ENCODE measurements at regions not wholly inside any gene's neighbourhood (a gene's known extent, or its start where the extent isn't known, plus 50 kb on each side); places are given as distances from the start of the nearest gene placed in this dataset.

GRCh38 chr19:33879818-33880575 lies 83.3 kb downstream of the KCTD15 start:
- Histone ChIP-seq H3K9me3 (ENCODE audit: control insufficient read depth, low read length) (no peaks in the 10 kb centered on the region), H3K36me3 (ENCODE audit: control insufficient read depth, insufficient read depth, low read length) (no peaks in the 10 kb centered on the region), H3K9ac (ENCODE audit: low read length) (no peak overlapping the region), H3K4me1 (ENCODE audit: control insufficient read depth, insufficient read depth, low read length) (peaks cover 8% of the 10 kb centered on the region), H3K4me3 (ENCODE audit: low read length) (no peak overlapping the region), H3K27me3 (ENCODE audit: control insufficient read depth, insufficient read depth, low read length) (no peaks in the 10 kb centered on the region)

DNA sequence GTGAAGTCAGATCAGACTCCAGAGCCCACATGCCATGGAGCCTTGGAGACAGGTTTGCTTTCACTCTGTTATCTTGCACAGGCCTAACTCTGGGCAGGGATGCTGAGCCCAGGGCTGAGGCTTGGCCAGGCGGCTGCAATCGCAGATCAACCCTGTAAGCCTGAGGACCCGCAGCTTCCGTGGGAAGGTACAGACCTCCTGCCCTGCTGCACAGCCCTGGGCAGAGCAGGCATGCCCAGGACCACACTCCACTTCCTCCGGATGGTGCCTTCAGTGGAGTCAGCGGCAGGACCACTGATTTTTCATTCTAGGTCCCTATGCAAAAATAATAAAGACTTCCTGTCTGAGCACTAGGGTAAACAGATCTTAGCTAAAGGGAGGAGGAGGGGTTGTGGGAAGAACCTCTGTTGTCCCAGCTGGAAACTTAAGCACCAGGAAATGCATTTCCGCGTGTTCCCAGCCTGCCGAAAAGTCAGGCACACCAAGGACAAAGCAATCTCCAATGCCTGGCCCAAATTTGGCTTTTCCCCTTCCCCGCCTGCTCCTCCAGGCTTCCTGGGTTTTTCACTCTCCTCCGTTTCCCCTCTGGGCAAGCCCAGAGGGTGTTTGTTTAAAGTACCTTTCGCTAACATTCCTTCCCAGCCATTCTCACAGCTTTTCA lies 87.3 kb downstream of the KCTD15 start:
- Histone ChIP-seq H3K27me3 (ENCODE audit: control insufficient read depth, insufficient read depth, low read length) (no peaks in the 10 kb centered on the region), H3K4me1 (ENCODE audit: control insufficient read depth, insufficient read depth, low read length) (peaks cover 8% of the 10 kb centered on the region), H3K9ac (ENCODE audit: low read length) (no peak overlapping the region), H3K9me3 (ENCODE audit: control insufficient read depth, low read length) (no peaks in the 10 kb centered on the region), H3K4me3 (ENCODE audit: low read length) (no peak overlapping the region), H3K36me3 (ENCODE audit: control insufficient read depth, insufficient read depth, low read length) (no peaks in the 10 kb centered on the region)

GRCh38 chr19:33885236-33885635 lies 88.6 kb downstream of the KCTD15 start:
- no peaks in the 10 kb centered on the region for H3K9me3 ChIP-seq (ENCODE audit: control insufficient read depth, low read length)

DNA sequence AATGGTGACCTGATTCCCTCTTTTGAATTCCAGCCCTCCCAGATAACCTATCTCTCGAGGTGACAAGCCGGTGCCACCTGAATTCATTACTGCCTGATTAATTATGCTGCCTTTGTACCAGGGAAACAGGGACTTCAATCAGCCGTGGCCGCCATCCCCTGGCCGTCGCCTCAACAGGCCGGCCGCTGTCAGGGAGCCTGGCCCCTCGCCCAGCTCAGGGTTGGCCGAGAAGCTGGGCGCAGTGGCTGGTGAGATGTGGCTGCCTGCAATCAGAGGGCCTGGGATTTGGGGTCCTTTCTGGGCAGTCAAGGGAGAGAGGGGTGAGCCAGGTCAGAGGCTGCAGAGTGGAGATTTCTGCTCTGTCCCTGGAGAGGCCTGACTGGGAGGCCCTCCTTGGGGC lies 91.2 kb downstream of the KCTD15 start:
- no peaks in the 10 kb centered on the region for H3K9me3 ChIP-seq (ENCODE audit: control insufficient read depth, low read length)
- no peaks in the 10 kb centered on the region for H3K36me3 ChIP-seq (ENCODE audit: control insufficient read depth, insufficient read depth, low read length)
- no peaks in the 10 kb centered on the region for H3K27me3 ChIP-seq (ENCODE audit: control insufficient read depth, insufficient read depth, low read length)
- H3K4me1 ChIP-seq (ENCODE audit: control insufficient read depth, insufficient read depth, low read length), result peaks cover 8% of the 10 kb centered on the region
- H3K4me3 ChIP-seq (ENCODE audit: low read length), result no peak overlapping the region
- no peak overlapping the region for H3K9ac ChIP-seq (ENCODE audit: low read length)

More at GRCh38 chr19:33885236-33885635, 88.6 kb downstream of the KCTD15 start:
- Histone ChIP-seq H3K9ac (ENCODE audit: low read length) (no peak overlapping the region), H3K27me3 (ENCODE audit: control insufficient read depth, insufficient read depth, low read length) (no peaks in the 10 kb centered on the region), H3K4me1 (ENCODE audit: control insufficient read depth, insufficient read depth, low read length) (peaks cover 8% of the 10 kb centered on the region), H3K36me3 (ENCODE audit: control insufficient read depth, insufficient read depth, low read length) (no peaks in the 10 kb centered on the region), H3K4me3 (ENCODE audit: low read length) (no peak overlapping the region)

- H3K9me3 ChIP-seq (ENCODE audit: control insufficient read depth, low read length), result no peaks in the 10 kb centered on the region
- H3K9ac ChIP-seq (ENCODE audit: low read length), result no peak overlapping the region
- no peaks in the 10 kb centered on the region for H3K27me3 ChIP-seq (ENCODE audit: control insufficient read depth, insufficient read depth, low read length)
- peaks cover 8% of the 10 kb centered on the region for H3K4me1 ChIP-seq (ENCODE audit: control insufficient read depth, insufficient read depth, low read length)
- no peaks in the 10 kb centered on the region for H3K36me3 ChIP-seq (ENCODE audit: control insufficient read depth, insufficient read depth, low read length)
- no peak overlapping the region for H3K4me3 ChIP-seq (ENCODE audit: low read length)
Measured at GRCh38 chr19:33888665-33889064, 92.0 kb downstream of the KCTD15 start.

DNA sequence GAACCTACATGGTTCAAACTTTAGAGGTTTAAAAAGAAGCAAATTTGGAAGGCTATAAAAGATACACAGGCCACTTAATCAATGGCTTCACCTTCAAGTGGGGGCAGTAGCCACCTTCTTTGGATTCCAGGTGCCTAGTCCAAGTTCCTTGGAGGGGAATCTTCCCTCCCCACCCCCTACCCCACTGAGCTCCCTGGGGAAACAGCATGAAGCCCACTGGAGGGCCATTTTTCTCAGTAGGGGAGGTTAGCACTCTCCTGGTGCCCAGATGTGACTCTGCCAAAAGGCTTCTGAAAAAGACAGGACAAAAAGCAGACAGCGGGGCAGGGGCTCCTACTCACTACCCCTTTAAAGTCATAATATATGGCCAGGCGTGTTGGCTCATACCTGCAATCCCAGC lies 93.9 kb downstream of the KCTD15 start:
- no peak overlapping the region for H3K4me3 ChIP-seq (ENCODE audit: low read length)
- no peaks in the 10 kb centered on the region for H3K36me3 ChIP-seq (ENCODE audit: control insufficient read depth, insufficient read depth, low read length)
- no peak overlapping the region for H3K9ac ChIP-seq (ENCODE audit: low read length)
- H3K27me3 ChIP-seq (ENCODE audit: control insufficient read depth, insufficient read depth, low read length), result no peaks in the 10 kb centered on the region
- H3K4me1 ChIP-seq (ENCODE audit: control insufficient read depth, insufficient read depth, low read length), result no peaks in the 10 kb centered on the region
- no peaks in the 10 kb centered on the region for H3K9me3 ChIP-seq (ENCODE audit: control insufficient read depth, low read length)

GRCh38 chr19:33891773-33892172 lies 95.1 kb downstream of the KCTD15 start:
- no peaks in the 10 kb centered on the region for H3K27me3 ChIP-seq (ENCODE audit: control insufficient read depth, insufficient read depth, low read length)

GRCh38 chr19:33894787-33895186 lies 98.1 kb downstream of the KCTD15 start:
- Histone ChIP-seq H3K4me1 (ENCODE audit: control insufficient read depth, insufficient read depth, low read length) (no peaks in the 10 kb centered on the region), H3K9ac (ENCODE audit: low read length) (no peak overlapping the region), H3K9me3 (ENCODE audit: control insufficient read depth, low read length) (peaks cover 6% of the 10 kb centered on the region)

More at GRCh38 chr19:33891773-33892172, 95.1 kb downstream of the KCTD15 start:
- Histone ChIP-seq H3K9me3 (ENCODE audit: control insufficient read depth, low read length) (no peaks in the 10 kb centered on the region), H3K4me1 (ENCODE audit: control insufficient read depth, insufficient read depth, low read length) (no peaks in the 10 kb centered on the region), H3K9ac (ENCODE audit: low read length) (no peak overlapping the region), H3K4me3 (ENCODE audit: low read length) (no peak overlapping the region), H3K36me3 (ENCODE audit: control insufficient read depth, insufficient read depth, low read length) (no peaks in the 10 kb centered on the region)

DNA sequence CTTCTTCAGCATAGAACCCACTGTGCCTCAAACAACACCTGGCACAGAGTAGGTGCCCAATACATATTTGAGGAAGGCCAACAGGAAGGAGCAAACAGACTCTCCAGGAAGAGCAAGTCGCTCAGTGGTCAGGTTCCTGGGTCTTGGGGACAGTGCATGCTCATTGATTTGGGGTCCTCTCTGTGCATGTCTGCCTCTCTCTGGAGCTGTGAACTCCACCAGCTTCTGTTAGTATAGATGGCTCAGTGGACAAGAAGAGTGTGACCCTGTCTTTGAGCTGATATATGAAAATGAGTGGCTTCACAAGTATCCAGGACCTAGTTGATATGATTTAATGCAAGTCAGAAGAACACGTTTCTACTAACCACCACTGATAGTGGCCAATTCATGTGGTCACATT lies 98.7 kb downstream of the KCTD15 start:
- Histone ChIP-seq H3K36me3 (ENCODE audit: control insufficient read depth, insufficient read depth, low read length) (no peaks in the 10 kb centered on the region), H3K9me3 (ENCODE audit: control insufficient read depth, low read length) (peaks cover 6% of the 10 kb centered on the region), H3K27me3 (ENCODE audit: control insufficient read depth, insufficient read depth, low read length) (no peaks in the 10 kb centered on the region), H3K4me1 (ENCODE audit: control insufficient read depth, insufficient read depth, low read length) (no peaks in the 10 kb centered on the region), H3K9ac (ENCODE audit: low read length) (no peak overlapping the region), H3K4me3 (ENCODE audit: low read length) (no peak overlapping the region)

More at GRCh38 chr19:33894787-33895186, 98.1 kb downstream of the KCTD15 start:
- Histone ChIP-seq H3K27me3 (ENCODE audit: control insufficient read depth, insufficient read depth, low read length) (no peaks in the 10 kb centered on the region), H3K36me3 (ENCODE audit: control insufficient read depth, insufficient read depth, low read length) (no peaks in the 10 kb centered on the region), H3K4me3 (ENCODE audit: low read length) (no peak overlapping the region)

DNA sequence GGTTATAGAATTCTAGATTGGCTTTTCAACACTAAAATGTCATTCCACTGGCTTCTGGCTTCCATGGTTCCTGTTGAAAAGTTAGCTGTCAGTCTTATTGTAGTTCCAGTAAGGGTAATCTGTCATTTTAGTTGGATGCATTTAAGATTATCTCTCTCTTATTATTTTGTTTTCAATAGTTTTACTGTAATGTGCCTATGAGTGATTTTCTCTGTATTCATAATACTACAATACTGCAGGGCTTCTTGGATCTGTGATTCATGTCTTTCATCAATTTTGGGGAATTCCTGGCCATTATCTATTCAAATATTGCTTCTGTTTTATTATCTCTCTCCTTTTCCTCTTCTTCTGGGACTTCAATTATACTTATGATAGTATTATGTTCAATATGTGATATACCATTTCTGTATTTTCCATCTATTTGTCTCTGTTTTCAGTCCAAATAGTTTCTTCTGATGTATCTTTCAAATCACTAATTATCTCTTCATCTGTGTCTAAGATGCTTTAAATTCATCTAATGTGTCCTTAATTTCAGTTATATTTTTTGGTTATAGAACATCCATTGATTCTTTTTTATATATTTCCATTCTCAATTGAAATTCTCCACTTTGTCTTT lies 101.5 kb downstream of the KCTD15 start:
- H3K4me1 ChIP-seq (ENCODE audit: control insufficient read depth, insufficient read depth, low read length), result no peaks in the 10 kb centered on the region

GRCh38 chr19:33900817-33901216 lies 104.1 kb downstream of the KCTD15 start:
- peaks cover 6% of the 10 kb centered on the region for H3K9me3 ChIP-seq (ENCODE audit: control insufficient read depth, low read length)
- H3K4me1 ChIP-seq (ENCODE audit: control insufficient read depth, insufficient read depth, low read length), result peaks cover 13% of the 10 kb centered on the region
- peaks cover 3% of the 10 kb centered on the region for H3K27me3 ChIP-seq (ENCODE audit: control insufficient read depth, insufficient read depth, low read length)
- H3K9ac ChIP-seq (ENCODE audit: low read length), result no peak overlapping the region
- no peak overlapping the region for H3K4me3 ChIP-seq (ENCODE audit: low read length)
- no peaks in the 10 kb centered on the region for H3K36me3 ChIP-seq (ENCODE audit: control insufficient read depth, insufficient read depth, low read length)

More for the DNA sequence above, 101.5 kb downstream of the KCTD15 start:
- Histone ChIP-seq H3K27me3 (ENCODE audit: control insufficient read depth, insufficient read depth, low read length) (no peaks in the 10 kb centered on the region), H3K36me3 (ENCODE audit: control insufficient read depth, insufficient read depth, low read length) (no peaks in the 10 kb centered on the region), H3K9me3 (ENCODE audit: control insufficient read depth, low read length) (peaks cover 6% of the 10 kb centered on the region), H3K4me3 (ENCODE audit: low read length) (no peak overlapping the region), H3K9ac (ENCODE audit: low read length) (no peak overlapping the region)

DNA sequence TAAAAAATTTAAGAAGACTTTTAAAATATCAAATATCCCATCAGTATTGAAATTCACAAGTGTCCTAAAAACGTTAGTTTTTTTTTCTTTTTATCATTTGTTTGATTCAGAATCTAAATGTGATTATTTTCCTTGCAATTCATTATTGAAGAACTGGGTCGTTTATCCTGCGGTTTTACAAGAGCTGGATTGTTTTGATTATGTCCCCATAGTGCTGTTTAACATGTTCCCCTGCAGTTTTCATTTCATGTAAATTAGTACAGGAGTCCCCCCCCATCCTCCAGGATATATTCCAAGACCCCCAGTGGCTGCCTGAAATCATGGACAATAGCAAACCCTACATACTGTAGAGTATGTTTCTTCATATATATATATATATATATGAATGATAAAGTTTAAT lies 105.7 kb downstream of the KCTD15 start:
- Histone ChIP-seq H3K9me3 (ENCODE audit: control insufficient read depth, low read length) (peaks cover 6% of the 10 kb centered on the region), H3K4me3 (ENCODE audit: low read length) (no peak overlapping the region), H3K4me1 (ENCODE audit: control insufficient read depth, insufficient read depth, low read length) (peaks cover 13% of the 10 kb centered on the region), H3K27me3 (ENCODE audit: control insufficient read depth, insufficient read depth, low read length) (peaks cover 10% of the 10 kb centered on the region), H3K36me3 (ENCODE audit: control insufficient read depth, insufficient read depth, low read length) (no peaks in the 10 kb centered on the region), H3K9ac (ENCODE audit: low read length) (no peak overlapping the region)

Measured in mucosa of stomach (tissue), 1 donor.